PFSK-1 (cell line): ENCODE measurements at regions not wholly inside any gene's neighbourhood (a gene's known extent, or its start where the extent isn't known, plus 50 kb on each side); places are given as distances from the start of the nearest gene placed in this dataset.

Source experiments
- FOXP2 ChIP-seq: optimal IDR thresholded peaks from 2 replicates; pipeline ENCODE3; 2011; ENCODE audit warnings: borderline replicate concordance, control low read depth, inconsistent platforms; ENCODE audit not compliant: insufficient read depth; ENCODE audit errors: extremely low read length, extremely low read depth
- POLR2AphosphoS5 ChIP-seq: IDR thresholded peaks from 2 replicates; pipeline ENCODE4 v1.6.1; 2012; ENCODE audit warnings: low read depth, mild to moderate bottlenecking, control low read depth, low read length, moderate library complexity
- SIN3A ChIP-seq: IDR thresholded peaks from 2 replicates; pipeline ENCODE4 v1.6.1; 2012; ENCODE audit warnings: mild to moderate bottlenecking, low read length, moderate library complexity, borderline replicate concordance; ENCODE audit not compliant: insufficient read depth
- TAF1 ChIP-seq: IDR thresholded peaks from 2 replicates; pipeline ENCODE4 v1.6.1; 2012; ENCODE audit warnings: low read length, control low read depth, borderline replicate concordance; ENCODE audit not compliant: insufficient read depth

DNA sequence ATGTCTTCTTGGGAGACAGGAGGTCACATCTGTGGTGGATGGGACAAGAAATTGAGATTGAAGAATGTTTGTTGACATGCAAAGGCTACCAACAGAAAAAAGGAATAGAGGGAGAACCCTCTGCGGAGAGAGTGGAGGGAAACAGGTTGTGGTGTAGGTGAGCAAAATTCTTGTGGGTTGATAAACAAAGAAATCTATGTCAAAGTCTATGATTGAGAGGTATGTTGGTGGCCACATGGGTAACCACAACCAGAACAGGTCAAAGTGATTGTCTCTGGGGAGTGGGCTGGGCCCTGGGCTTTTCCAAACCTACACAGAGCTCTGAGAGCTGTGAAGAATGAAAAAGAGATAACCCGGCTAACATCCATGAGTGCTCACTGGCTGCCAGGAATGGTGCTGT, 62.8 kb upstream of the NCK2 start:
- TF ChIP-seq TAF1 = no peak
- TF ChIP-seq SIN3A = no peak
- TF ChIP-seq POLR2AphosphoS5 = no peak
- no peak for TF ChIP-seq FOXP2
